GM12874 (cell line): ENCODE measurements at regions not wholly inside any gene's neighbourhood (a gene's known extent, or its start where the extent isn't known, plus 50 kb on each side); places are given as distances from the start of the nearest gene placed in this dataset.

Source experiments
- TF ChIP-seq, protein P1 (sequence below): IDR thresholded peaks from 2 replicates; pipeline ENCODE4 v1.5.1; 2011; ENCODE audit warnings: low read depth, mild to moderate bottlenecking, control low read depth, low read length, moderate library complexity; ENCODE audit not compliant: insufficient read depth

DNA sequence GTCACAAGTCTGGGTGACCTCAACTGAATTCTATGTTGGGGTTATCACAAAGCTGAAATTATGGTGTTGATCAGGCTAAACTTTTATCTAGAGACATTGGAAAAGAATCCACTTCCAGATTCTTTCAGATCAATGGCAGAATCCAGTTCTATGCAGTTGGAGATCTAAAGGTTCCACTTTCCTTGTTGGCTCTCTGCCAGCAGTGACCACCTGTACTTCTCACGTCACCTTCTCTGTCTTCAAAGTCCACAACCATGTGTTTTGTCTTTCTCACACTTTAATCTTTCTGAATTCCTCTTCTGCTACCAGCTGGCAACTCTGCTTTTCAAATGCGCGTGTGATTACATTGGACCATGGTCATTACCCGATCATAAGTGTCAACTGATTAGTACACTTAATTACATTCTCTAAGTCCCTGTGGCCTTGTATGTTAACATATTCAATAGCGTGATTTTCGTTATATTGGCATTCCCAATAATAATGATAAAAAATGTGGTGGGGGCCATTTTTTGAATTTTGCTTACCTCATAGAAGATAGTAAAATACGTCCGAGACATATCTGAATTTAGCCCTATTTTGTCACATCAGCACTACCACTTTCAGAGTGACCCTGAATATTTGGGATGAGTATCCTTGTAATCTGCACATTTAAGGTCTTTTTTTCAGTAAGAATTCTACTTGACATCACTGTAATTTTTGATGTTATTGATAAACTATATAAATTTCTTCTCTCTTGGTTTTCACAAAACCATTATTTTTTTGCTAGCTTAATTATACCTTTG lies 73.7 kb upstream of the PRDM9 start:
- TF ChIP-seq, protein P1, sequence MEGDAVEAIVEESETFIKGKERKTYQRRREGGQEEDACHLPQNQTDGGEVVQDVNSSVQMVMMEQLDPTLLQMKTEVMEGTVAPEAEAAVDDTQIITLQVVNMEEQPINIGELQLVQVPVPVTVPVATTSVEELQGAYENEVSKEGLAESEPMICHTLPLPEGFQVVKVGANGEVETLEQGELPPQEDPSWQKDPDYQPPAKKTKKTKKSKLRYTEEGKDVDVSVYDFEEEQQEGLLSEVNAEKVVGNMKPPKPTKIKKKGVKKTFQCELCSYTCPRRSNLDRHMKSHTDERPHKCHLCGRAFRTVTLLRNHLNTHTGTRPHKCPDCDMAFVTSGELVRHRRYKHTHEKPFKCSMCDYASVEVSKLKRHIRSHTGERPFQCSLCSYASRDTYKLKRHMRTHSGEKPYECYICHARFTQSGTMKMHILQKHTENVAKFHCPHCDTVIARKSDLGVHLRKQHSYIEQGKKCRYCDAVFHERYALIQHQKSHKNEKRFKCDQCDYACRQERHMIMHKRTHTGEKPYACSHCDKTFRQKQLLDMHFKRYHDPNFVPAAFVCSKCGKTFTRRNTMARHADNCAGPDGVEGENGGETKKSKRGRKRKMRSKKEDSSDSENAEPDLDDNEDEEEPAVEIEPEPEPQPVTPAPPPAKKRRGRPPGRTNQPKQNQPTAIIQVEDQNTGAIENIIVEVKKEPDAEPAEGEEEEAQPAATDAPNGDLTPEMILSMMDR, result no peak

DNA sequence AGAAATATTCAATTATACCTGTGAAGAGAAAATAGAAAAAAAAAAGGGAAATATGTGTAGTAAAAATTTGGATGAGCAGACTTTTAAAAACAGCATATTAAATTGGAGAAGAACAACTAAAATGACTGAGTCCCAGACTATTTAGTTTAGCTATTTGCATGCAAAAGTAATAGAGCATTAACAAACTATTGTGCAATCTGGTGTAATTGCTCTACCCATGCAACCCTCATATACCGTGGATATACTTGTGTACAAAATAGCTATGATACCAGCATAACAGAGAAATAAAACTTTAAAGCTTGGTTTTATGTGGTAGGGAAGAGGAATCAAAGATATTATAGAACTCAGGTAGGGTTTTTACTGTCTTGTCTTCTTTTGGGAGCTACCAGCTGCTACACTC lies 78.7 kb upstream of the PRDM9 start:
- TF ChIP-seq, protein P1, result no peak

DNA sequence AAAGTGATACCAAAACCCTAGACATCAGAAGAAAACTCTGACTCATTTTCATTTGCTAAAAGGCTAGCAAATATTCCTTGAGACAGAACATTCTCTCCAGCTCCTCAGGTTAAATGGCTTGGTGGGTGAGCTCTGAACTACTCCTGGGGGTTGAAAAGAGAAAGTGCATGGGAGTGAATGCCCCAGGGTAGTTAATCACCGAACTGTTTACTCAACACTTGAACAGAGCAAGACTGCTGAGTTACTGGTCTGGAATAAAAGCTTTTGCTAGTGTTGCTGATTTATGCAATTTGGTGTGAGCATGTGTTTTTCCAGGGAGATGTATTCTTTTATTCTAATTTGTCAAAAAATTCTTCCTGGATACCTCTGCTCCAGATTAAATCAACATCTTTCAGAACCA lies 88.3 kb upstream of the PRDM9 start:
- TF ChIP-seq, protein P1, result no peak

DNA sequence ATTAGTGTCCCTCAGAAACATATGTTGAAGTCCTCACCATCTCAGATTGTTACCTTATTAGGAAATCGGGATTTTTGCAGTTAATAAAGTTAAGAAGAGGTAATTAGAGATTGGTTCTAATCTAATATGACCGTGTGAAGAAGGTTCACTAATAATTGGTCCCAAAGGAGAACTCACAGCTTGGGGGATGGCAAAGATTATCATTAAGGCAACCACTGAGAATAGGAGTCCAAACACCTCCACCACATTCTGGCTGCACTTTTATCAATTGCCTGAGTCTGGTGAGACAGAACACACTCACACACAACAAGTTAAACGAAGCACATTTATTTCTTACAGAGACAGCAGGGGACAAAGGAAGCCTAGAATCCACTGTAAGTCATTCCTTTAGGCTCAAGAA lies 94.9 kb upstream of the PRDM9 start:
- TF ChIP-seq, protein P1, result no peak

DNA sequence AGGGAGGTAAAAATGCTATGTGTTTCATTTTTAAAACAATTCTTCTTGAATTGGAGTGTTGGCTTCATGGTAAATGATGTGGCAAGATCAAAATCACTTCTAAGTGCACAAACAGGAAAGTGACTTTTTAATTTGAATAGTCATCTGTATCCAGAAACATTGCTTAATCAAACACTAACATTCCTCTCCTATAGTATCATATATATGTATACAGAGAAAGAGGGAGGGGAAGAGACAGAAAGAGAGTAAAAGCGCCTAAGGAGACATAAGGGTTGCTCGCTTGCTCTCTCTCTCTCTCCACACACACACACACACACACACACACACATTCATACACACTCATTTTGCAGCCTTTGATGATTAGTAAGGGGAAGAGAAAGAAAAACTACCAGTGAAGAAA lies 95.4 kb upstream of the PRDM9 start:
- TF ChIP-seq, protein P1, result no peak

DNA sequence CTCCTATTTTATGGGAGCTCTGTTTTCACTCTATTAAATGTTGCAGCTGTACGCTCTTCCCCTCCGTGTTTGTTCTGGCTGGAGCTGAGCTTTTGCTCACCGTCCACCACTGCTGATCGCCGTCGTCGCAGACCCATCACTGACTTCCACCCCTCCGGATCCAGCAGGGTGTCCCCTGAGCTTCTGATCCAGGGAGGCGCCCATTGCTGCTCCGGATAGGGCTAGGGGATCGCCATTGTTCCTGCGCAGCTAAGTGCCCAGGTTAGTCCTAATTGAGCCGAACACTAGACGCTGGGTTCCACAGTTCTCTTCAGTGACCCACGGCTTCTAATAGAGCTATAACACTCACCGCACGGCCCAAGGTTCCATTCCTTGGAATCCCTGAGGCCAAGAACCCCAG lies 96.2 kb upstream of the PRDM9 start:
- TF ChIP-seq, protein P1, result no peak

DNA sequence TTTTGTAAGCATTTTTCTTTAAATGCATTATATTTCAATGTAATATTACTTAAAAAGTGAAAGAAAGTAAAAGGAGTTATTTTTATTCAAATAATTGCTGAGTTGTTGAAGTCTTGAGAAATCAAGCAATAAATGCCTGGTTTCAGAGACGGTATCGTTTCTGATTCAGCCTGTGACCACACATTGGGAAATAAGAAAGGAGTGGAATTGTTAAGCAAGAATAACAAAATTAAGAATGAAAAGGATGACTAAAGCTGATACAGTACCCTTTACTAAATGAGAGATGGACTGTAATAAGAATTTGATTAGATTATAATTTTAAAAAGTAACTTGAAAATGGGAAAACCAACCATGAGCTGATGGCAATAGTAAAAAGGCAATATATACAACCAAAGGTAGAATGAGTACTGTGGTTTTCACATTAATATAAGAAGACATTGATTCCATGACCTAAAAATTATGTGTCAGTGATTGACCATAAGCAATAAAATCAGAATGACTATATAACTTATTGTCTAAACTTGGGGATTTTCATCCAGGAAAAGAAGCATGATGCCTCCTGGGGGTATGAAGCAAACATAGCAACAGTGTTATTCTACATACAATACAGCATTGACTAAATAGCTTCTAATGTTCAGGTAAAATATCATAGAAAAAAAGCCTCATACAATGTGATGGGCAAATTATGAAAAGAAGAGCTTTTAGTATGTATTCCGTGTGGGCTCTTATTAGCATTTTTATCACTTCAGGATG lies 101.9 kb upstream of the PRDM9 start:
- TF ChIP-seq, protein P1, result no peak
